Hematopoietic multipotent progenitor cell treated with erythropoietin and hydrocortisone succinate and interleukin-3 and kit ligand, for 8 days (in vitro differentiated cells): ENCODE measurements at regions not wholly inside any gene's neighbourhood (a gene's known extent, or its start where the extent isn't known, plus 50 kb on each side); places are given as distances from the start of the nearest gene placed in this dataset.

Experiments
- DNase-seq: peaks from one replicate; pipeline ENCODE4 v3.0.0-alpha.2; 2015

DNA sequence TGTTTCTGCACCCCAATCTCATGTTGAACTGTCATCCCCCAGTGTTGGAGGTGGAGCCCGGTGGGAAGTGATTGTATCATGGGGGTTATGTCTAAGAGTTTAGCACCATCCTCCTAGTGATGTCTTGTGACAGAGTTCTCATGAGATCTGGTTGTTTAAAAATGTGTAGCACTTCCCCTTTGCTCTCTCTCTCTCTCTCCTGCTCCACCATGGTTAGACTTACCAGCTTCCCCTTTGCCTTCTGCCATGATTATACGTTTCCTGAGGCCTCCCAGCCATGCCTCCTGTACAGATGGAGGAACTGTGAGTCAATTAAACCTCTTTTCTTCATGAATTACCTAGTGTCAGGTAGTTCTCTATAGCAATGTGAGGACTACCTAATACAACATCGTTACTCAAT, 396.9 kb upstream of the LRATD1 start:
- no peak for DNase-seq

DNA sequence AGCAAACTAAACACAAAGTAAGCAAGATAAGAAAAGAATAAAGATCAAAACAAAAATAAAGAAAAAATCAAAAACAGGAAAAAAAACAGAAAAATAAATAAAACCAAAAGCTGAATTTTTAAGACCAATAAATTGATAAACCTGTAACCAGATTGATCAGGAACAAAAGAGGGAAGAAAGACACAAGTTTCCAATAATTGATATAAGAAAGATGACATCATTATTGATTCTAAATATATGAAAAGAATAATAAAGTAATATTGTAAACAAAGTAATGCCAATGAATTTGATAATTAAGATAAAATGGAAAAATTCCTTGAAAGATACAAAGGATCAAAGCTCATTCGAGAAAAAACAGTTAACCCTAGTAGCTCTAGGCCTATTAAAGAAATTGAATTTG, 394.6 kb upstream of the LRATD1 start:
- no peak for DNase-seq

DNA sequence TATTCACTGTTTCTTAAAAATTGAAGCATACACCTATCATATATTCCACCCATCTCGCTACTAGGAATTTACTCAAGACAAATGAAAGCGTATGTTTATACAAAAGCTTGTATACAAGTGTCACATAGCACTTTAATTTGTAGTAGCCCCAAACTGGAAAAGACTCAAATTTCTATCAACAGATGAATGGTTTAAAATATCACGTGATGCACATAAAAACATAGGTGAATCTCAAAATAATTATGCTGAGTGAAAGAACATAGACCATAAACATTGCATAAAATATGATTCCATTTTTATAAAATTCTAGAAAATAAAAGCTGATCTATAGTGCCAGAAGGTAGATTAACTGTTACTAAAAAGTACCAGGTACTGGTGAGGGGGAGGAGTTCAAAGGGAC, 392.9 kb upstream of the LRATD1 start:
- no peak for DNase-seq

DNA sequence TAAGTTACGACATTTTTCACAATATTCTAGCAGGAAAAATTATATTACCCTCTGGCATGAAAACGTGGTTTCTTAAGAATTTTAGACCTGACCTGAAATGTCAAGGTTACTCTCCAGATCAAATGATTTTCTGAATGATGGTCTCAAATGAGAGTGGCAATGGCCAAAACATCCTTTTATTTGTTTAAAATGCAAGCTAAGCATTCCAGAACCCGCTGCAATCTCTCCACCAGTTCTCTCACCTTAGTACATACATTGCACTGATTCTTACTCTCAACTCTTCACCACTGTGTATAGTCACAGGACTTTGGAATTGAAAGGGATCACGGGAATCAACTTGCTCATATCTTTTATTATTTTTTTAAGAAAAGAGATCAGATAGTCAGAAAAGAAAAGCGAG, 391.6 kb upstream of the LRATD1 start:
- DNase-seq: no peak

DNA sequence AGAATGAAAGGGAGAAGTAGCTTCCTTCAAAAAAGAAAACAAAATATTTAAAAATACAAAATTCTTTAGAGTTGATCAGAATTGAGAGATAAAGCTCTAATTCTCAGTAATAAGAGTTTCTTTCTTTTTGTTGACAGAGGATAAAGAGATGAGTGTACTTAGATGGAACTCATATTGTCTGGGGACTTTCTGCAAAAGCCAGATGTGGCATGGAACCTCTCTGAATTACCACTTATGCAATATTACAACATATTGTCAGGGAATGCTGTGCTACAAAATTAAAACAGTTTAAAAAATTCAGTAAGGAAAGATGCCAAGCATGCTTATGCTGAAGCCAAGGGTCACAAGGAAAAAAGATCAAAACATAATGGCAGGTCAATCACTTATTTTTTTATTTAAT, 386.6 kb upstream of the LRATD1 start:
- DNase-seq: no peak

DNA sequence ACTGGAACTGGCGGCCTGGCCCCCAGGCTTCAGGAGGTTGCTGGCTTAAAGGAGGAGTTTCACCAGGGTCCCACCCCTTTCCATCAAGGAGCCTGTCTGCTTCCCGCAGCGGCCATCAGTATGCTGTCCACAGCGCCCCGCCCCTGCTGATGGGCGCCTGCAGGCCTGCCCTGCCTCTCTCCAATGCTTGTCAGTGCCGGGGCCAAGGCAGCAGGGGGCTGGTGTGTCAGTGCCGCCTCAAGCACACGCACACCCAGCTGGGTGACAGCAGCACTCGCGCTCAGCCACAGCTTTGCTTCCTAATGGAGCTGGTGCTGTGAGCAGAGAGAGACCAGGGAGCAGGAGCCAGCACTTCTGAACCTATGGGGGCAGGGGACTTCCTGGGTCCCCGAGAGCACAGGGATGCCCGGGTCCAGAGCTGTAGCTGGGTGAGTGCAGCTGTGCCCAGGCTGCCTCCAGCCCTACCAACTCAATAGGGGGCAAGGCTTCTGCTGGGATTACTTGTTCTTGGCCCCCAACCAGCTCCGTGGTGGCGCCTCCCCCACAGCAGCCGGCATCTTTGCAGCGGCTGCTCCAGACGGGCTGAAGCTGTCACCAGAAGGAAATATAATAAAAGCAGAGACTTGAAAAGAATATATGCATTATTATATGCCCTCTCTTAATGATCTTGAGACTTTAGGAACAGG, 377.2 kb upstream of the LRATD1 start:
- DNase-seq: no peak

DNA sequence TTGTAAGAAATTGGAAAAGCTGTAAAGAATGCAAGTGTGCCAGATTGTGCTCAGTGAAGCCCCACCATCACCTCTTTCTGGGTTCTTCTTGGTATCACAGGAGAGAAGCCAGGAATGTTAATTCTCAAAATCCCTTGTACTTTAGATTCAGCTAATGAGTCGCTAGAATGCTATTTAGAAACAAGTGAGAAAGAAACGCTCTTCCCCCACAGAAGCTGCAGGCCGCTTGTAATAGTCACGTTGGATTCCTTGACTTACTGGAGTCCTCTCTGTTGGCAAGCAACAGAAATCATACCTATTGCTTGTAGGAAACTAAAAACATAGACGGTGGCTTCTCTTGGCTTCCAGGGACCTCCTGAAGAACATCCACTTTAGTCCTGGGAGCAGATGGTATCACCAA, 375.6 kb upstream of the LRATD1 start:
- DNase-seq: no peak

DNA sequence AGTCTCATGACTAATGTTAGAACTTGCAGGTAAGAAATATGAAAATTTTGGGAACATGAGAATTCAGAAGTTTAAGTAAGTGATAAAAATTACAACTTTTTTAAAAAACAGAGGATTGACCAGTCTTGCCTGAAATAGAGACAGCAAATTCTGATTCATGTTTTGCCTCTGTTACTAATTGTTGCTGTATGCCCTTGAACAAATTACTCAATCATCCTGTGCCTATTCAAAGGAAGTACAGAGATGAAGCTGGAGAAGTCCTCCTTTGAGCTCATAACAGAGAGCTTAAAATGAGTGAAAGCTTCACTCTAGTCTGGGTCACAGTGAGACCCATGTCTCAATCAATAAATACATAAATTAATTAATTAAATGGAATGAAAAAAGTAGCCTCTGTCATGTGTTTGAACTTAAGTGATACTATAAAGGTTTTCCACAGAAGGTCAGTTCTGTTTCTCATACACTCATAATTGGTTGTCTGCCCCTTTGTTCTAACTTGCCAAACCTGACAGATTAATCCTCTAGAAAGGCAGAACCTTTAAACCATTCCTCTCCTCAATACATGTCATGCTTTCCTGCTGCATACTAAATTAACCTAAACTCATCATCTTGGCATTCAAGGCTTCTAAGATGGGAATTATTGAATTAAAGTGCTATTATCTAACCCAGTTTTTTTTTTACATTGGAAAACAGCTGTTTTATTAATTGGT, 374.6 kb upstream of the LRATD1 start:
- no peak for DNase-seq

DNA sequence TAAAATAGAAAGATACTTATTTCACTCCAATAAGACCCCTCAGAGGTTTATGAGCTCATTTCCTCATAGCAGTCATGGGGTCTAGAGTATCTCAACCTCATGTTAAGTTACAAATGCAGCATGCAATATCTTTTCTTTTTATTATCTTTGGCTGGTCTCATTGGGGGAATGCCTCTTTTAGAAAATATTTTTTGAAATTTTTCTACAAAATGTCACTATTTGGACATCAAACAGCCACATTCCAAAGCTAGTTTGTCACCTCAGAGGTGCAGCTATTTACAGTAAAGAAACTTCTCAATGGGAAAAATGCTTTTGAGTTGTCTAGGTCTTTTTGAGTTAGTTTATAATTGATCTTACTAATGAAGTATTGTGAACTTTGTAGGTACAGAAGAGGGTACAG, 370.7 kb upstream of the LRATD1 start:
- no peak for DNase-seq

DNA sequence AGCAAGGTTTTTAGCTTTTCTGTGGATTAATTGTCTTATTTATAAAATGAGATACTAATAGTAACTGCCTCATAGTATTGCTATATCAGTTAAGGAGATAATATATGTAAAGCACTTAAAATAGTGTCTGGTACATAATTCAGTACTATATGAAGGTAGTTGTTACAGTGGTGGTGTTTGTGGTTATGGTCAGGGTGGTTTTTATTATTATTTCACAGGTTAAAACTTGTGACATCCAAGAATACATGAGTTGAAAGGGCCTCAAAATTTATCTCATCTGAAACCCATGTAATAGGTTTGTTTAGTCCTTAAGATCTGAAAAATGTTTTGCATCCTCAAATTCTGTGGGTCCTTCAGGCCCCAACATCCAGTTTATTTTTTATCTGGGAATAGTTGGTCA, 369.5 kb upstream of the LRATD1 start:
- no peak for DNase-seq

DNA sequence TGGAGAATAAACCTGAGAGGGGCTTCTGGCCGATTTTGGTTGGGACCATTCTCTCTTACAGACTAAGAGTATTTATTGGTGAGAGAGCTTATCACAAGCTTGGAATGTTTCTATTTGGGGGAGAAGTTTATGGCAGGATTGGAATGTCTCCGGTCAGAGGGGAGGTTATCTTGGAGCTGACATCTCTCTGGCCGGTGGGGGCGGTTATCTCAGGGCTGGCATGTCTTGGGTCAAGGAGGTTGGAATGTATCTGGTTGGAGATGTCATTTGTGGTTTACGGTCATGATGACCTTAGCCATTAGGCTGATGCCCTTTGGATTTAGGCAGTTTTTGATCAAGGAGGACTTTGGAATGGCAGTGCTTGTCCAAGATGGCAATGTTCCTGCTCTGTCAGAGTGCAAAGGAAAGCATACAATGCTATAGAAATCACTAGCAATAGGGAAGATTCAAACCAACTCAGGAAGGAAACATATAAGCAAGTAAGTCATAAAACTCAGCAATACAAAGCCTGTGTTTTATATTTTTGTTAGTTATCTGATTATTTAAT, 362.4 kb upstream of the LRATD1 start:
- DNase-seq: no peak

DNA sequence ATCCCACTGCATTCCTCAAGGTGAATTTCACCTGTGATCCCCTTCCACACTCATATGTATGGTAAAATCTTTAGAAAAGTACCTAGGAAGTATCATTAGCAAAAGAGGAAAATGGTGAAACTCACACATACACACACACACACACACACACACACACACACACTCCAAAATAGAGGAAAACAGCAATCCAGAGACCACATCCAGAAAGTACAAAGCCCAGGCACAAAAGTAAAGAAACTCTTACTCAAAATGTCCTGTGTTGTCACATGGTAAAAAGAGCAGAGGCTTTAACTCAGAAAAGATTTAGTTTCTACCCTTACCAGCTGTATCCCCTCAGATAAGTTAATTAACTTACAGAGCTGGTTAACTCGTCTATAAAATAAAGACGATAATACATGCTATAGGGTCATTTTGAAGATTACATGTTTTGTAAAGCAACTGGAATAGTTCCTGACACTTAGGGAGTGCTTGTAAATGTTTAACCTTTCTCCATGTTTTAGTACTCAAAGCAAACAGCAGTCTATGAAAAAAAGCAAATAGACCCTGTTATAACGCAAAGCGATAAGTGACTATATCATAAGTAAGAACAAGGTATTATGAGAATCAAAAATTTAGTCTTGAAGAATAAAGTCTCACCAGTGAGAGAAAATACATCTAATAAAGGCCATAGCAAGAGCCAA, 360.0 kb upstream of the LRATD1 start:
- DNase-seq: no peak

DNA sequence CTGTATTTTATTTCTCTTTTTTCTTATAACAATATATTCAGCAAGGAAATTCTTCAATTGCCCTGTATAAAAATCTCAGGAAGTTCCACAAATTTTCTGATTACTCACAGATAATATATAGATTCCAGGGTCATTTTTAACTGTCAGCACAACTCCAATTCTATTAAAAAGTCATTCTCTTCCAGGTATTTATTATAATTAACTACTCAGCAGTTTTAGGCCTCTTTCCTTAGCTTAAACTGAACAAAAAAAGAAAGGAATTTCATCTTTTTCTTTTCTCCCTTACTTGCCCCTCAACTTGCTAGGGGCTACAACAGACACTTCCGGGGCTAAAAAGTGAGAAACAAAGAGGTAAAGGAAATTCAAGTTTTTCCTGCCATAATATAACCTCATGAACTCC, 358.9 kb upstream of the LRATD1 start:
- no peak for DNase-seq

DNA sequence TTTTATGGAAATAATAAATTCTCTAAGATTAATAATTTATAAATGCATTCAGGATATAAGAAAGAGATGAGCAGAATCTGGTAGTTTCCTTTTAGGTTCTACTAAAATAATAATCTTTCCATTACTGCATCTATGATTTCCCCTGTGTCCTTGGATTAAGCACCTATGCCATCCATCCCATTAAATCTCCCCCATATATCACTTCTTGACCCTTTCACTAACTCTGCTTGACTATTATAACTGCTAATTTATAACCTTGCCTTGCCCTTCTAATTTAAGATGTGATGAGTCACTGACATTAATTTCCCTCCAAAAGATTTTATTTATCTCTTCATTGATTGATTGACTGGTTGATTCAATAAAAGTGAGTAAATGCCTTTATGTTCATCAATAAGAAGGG, 348.3 kb upstream of the LRATD1 start:
- no peak for DNase-seq

DNA sequence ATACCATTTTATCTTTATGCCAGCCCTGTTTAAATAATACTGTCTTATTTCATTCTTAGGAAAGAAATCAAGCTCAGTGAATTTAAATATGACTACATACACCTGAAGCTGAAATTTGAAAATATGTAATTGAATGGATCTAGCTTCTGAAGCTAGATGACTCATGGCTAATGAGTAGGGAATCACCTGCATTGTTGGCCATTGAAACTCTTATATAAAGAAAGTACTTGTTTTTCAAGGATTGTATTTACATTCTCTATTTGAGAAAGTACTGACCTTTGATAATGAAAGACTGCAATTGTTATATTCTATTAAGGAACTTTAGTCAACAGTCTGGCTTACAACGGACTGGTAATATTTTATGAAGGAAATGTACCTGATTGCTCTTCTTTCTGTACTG, 346.7 kb upstream of the LRATD1 start:
- no peak for DNase-seq

DNA sequence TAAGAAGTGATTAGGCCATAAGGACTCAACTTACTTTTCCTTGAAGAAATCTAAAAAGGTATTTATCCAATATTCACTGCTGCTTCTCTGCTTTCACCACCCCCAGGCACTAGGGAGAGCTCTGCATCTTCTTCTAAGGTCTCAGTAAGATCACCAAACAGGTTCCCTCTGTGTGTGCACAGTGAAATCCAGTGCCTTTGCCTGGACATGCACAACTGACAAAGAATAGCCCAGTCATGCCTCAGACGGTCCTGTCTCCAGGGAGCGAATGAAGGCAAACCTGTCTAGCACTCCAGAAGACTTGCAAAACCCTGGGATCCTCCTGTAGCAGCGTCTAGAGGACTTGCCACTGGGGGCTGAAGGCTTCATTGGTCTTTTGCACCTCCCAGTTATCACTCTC, 344.5 kb upstream of the LRATD1 start:
- no peak for DNase-seq

DNA sequence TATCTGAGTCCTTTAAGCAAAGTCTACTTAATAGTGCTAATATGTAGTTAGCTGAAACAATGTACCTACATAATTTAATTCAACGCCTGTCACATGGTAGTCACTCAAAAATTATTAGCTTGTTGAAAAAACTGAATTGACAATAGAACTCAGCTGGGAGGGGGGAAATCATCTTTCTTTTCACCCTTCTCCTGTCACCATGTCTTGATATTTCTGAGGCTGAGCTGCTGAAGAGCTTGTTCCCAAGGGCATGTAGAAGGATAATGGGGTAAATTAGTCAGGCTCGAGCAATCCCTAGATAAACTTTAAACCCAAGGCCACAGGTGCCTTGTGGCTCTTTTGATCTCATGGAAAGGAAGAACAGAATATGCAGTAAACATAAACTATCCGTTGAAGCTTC, 339.6 kb upstream of the LRATD1 start:
- DNase-seq: no peak

DNA sequence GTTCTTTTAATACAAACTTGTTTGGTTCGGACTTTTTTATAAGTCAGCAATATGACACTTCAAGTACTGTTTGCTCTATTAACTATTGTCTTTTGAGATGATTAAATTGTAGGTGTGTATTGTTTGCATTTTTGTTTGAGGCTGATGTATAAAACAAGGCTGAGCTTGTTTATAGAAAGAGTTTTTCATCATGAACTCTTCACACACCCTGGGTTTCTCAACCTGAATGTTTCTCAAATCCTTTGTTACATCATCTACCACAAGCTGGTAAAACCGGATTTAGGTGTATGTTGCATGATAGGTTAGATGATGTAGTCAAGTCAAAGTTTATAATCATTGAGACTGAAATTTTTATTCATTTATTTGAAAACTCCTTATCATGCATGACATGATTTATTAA, 335.2 kb upstream of the LRATD1 start:
- no peak for DNase-seq

DNA sequence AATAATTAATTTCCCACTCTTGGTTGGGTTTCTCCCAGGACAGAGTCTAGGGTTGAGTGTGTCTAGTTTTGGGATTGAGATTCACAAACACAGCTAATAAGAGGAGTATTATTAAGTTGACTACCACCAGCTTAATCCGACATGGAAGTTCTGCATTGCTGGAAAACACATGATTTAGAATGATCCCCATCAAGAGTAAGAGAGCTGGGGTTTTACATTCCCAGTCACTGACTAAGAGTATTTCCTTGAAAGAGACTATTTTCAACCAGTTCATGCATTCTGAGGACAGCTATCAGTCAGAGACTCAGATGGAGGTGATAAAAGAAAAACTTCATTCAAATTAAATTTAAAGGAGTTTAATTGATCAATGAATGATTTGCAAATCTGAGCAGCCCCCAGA, 334.6 kb upstream of the LRATD1 start:
- no peak for DNase-seq

DNA sequence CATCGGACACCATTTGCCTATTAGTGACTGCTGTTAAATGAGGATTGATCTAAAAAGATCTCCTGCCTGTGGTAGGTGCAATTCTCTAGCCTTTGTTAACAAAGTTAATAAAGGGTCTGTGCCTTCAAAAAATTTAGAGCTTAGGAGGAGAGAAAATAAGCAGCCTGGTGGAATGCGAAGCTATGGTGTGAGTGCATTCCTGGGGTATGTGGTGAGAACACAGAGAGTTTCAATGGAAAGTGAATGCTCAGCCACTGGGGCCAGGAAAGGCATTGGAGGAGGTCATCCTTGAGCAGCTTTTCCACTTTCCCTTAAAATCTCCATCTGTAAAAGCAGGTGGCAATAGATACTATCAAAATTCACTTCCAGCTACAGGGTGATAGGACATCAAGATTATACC, 331.2 kb upstream of the LRATD1 start:
- DNase-seq: no peak

DNA sequence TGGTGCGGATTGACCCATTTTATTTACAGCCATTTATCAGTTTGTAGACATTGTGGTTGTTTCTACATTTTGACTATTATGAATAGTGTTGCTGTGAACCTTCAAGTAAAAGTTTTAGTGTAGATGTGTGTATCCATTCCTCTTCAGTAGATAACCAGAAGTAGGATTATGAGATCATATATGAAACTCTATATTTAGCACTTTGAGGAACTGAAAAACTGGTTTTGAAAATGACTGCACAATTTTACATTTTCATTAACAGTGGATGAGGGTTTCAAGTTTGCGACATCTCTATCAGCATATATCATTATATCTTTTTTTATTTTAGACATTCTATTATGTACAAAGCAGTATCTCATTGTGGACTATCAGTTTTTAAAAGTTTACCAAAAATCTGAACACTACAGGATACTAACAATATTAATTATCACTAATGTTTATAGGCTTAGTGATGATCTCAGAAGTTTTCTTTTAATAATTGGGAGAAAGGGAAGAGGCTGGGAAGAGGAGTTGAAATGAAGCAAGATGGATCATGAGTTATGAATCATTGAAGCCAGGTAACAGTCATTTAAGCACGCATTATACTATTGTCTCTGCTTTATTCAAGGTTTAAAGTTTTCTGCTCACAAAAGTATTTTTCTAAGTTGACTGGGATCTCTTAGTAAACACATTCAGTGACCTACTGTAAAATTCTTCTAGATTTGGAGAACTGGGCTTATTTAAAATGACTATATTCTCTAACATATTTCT, 329.0 kb upstream of the LRATD1 start:
- no peak for DNase-seq

DNA sequence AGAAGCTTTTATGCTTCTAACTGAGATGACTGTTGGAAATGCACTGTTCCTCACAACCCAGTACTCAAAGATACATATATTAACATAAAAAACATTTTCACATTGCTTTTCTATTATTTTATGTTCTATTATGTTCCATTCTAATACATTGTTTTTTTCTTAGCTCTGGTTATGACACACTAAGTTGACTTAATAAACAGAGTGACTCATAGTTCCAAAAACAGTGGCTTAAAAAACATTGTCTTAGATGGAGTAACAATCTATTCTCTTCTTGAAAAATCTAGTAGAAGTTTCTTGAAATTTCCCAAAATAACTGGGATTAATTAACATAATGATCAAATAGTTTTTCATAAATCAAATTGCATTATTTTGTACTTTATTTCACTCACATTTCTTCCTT, 328.2 kb upstream of the LRATD1 start:
- DNase-seq: no peak

DNA sequence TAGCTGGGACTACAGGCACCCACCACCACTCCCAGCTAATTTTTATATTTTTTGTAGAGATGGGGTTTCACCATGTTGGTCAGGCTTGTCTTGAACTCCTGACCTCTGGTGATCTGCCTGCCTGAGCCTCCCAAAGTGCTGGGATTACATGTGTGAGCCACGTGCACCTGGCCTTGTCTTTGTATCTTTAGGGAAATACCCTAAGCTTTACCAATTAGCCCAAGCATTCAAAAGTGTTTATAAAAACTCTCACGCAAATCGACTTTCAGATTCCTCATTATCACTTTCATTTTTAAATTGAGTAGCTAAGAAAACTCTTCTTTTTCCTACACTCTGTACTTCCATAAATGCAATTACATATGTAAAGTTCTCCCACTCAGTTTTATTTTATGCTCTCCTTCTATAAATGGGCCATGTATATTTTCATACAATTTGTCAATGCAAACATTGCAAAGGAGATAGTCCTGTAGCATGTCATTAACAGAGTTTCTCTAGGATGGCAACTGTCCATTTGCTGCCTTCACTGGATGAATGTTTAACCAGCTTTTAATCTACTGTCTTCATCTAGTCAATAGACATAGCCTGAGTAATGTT, 326.2 kb upstream of the LRATD1 start:
- DNase-seq: no peak
